HG03280 (cell line): ENCODE measurements at regions not wholly inside any gene's neighbourhood (a gene's known extent, or its start where the extent isn't known, plus 50 kb on each side); places are given as distances from the start of the nearest gene placed in this dataset.
"Not testable (repeated sequence)": the region's sequence is repeated elsewhere in the genome, so short reads cannot be mapped to it uniquely, and the experiment has no call there.

Source experiments
- ATAC-seq: cut with Tn5 transposase; IDR thresholded peaks from one replicate; pipeline ENCODE4 v1.9.1; 2021; ENCODE audit warnings: mild to moderate bottlenecking, moderate library complexity; ENCODE audit not compliant: unreplicated experiment

DNA sequence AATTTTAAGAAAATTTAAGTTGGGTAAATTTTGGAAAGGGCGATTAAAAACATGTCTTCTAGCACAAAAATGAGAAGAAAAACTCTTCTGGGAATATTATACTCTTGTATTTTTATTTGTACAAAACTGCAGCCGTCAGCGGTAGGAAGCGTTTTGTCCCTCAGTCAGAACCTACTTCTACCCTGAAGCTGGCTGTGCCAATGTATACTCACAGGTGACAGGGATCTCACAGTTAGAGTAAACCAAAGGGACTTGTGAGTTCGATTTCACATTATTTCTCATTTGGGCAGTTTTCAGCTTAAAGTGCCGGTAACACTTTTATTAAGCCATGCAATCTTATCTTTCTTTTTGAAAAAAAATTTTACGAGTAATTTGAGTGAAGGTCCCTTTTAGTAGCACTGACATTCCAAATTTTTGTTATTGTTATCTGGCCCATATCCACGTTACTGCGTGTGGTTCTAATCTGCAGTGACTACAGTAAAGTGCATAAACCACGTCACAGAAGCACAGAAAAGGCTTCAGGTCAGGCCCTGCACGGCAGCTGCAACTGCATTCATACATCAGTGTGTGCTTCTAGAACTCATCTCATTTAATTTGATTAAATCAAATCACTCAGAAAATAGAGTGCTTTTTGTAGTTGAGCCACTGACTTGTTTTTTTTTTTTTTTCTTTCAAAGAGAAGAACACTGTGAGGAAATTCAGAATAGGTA is 387.3 kb downstream of the LIG4 start:
- ATAC-seq, result no peak

DNA sequence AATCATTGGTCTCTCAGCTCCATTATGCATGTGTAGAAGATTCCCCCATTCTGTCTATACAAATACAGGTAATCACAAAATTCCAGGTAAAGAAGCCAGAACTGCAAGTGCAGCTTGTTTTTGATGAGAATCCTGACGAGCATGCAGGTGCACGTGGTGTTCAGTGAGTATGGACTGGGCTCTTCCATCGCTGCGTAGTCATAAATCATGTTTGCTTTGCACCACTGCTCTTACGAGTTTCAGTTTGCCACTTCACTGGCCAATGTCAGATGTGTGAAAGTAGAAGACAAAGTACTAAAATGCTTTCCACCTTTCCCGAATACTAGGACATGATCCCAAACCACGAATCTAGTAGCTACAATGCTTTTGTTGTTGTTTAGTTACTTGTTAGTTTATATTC is 390.7 kb downstream of the LIG4 start:
- ATAC-seq, result no peak

DNA sequence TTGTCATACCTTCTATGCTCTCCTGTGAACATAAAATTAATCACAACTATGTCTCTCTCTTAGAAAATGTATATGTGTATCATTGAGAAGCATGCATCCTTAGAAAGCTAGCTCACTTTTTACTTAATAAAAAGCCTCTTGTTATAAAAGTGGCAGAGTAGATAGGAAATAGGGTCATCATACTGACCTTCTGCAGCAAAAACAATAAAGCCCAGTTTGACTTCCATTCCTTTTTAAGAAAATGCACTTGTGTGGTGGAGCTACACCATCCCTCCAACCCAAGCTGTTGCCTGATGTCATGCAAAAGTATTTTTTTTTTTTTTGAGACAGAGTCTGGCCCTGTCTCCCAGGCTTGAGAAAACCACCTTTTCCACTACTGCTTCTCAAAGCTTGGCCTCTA is 393.3 kb downstream of the LIG4 start:
- ATAC-seq, result no peak

DNA sequence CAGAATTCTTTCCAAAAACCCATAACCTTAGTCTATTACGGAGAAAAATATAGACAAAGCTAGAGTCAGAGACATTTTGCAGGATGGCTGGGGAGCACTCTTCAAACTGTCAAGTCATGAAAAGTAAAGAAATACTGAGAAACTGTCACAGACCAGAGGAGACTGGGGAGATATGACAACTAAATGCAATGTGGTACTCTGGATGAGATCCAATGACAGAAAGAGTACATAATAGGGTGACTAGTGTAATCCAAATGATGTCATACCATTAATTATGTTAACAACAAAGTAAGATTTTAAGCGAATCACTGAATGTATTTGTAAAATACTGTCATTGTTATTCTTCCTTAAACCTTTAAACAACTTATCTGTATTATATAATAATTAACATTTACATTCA is 393.8 kb downstream of the LIG4 start:
- no peak for ATAC-seq

DNA sequence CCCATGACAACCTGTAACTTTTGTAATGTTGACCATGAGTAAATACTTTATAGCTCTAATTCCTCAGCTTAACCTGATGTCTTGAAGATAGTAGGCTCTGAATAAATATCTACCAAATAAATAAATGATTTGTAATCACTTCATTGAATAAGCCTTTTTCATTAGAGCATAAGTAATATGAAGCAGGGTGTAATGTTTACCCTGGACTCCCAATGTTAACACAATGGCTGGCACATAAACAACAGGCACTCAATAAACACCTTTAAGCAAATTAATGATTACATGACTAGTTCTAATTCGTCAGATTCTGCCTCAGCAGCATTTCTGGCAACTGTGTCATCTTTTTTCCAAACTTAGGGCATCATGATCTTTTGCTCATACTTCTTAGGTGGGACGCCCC is 396.3 kb downstream of the LIG4 start:
- ATAC-seq, result no peak

DNA sequence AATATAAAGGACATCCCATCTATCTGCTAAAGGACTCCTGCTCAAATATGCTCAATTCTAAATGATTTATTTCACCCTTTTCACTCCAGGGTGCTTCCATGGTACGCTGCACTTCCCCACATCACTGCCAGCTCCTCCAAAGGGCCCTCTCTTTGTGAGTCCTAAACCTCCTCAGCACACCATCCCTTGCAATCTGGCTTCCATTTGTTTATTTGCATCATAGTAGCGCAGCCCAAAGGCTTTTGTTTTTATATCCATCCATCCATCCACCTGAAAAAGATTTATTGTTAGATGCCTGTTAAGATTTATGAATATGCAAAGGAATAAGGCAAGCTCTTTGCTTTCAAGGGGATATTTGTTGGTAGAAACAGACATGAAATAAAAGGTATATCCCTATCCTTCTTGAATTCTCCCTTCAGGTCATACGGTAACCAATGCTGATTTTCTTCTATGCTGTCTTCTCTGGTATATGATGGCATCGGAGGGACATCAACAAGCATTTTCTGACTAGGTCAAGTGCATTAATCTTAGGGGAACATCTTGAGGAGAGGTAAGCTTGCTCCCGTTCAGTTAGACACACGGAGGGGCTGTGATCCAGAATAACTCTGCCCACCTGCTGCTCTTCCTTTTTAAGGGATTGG is 397.6 kb downstream of the LIG4 start:
- ATAC-seq, result no peak

DNA sequence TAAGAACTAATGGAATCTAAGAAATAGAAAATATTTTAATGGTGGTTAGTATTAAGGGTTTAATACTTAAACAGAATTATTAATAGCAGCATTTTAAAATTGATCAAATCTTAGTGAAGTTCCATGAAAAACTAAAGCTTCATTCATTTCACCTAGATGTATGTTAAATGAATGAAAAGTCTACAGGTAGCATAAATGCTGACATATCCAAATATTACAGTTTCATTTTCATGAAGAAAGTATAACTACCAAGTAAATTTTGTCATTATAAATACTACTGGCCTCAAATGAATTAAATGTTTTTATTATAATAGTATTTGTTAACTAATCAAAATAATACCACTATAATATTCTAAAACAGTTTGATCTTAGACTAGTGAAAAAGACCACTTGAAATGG is 403.3 kb downstream of the LIG4 start:
- no peak for ATAC-seq

DNA sequence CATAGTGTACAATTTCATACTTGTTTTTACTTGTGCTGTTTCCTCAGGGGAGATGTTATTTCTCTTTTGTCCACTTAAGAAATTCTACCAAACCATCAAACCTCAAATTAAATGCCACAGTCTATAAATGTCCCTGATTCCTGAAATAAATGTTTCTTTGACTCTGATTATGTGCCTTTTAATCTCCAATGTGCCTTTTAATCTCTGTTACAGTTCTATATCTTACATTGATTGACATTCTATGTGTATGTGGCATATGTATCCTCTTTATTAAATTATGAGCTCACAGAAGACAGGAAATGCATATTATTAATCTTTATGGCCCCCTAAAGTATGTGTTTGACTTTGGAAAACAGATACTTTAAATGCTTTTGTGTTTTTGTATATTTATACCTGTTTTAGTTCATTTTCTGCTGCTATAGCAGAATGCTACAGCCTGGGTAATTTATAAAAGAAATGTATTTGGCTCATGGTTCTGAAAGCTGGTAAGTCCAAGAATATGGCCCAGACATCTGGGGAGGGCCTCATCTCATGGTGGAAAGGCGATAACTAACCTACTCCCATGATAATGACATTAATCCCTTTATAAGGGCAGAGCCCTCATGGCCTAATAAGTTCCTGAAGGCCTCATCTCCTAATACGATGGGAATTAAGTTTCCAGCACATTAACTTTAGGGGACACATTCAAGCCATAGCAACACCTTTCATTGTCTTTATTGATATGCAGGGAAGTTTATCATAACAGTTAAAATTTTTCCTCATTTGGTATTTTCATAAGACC is 403.9 kb downstream of the LIG4 start:
- no peak for ATAC-seq

DNA sequence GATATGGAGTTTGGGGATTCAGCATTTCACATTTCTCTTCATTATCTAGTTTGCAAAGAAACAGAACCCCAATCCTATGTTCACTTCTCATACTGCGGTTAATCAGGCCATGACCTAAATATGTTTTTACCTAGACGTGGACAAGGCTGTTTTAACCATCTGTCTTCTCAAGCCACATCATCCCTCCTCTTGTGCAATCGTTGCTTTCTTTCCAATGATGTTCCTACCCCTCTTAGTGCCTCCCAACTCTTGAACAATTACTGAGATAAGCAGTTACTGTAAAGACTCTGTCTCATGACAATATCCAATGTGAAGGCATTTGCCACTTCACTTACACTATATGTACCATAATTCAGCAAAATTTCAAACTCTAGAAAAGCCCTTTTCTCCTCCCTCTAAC is 406.2 kb downstream of the LIG4 start:
- no peak for ATAC-seq

DNA sequence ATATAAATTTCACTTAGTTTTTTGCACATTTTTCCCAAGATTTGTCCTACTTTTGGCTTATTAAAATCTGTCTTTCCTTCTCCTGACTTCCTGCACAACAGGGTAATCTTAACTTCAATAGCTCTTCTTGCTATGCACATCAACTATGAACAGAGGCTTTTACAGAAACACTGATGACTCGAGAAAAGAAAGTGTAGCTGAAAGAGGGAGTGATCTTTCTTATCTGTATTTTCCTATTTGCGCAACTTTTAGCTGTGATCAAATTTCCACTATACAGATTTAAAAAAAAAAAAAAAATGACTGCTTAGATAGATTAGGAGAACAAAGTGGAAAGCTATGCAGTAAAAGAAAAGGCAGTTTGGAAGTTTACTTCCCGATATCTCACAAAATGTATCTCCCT is 406.9 kb downstream of the LIG4 start:
- ATAC-seq, result no peak

DNA sequence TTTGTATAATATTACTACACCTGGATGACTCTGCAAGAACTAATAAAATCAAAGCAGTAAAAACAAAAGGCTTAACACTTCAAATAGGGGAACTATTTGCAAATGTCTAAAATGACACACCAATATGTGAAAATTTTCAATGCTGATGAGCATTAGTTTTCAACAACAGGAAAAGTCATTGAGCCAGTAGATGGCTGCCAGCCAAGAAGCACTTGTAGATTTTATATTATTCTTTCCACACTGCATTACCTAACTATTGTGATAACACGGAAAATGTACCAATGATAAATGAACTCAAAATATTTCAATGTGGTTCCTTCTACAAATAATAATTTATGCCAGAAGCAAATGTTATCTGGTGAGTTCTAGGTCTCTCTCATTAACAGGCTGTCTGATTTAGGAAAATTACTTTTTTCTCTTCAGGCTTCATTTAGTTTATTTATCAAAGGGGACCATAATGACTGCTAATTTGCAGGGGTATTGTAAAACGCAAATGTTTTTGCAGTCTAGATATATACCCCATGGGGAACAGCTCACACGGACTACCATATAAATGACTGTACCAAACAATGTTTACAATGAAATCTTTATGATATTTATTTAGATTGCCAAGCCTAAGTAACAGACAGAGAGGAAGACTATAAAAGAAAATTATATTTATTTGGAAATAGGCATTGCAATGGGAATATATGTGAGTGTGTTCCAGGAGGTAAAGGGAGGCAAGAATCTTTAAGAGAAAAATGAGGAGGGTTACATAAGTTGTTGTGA is 407.8 kb downstream of the LIG4 start:
- no peak for ATAC-seq

DNA sequence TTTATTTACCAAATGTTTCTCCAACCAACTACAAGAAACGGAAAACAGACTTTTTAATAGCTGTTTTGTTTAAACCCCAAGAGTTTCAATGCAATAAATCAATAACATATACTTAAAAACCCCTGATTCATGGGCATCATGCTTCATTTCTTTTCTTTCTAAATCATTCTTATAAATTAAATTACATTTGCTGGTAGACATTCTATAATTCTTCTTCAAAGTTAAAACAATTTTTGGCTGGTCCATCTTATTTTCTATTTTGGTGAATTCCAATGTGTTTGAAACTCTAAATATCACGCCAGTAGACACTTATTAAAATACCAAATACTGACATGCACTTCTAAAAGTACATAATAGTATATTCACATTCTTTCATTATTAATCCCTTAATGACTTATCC is 408.6 kb downstream of the LIG4 start:
- ATAC-seq, result no peak

DNA sequence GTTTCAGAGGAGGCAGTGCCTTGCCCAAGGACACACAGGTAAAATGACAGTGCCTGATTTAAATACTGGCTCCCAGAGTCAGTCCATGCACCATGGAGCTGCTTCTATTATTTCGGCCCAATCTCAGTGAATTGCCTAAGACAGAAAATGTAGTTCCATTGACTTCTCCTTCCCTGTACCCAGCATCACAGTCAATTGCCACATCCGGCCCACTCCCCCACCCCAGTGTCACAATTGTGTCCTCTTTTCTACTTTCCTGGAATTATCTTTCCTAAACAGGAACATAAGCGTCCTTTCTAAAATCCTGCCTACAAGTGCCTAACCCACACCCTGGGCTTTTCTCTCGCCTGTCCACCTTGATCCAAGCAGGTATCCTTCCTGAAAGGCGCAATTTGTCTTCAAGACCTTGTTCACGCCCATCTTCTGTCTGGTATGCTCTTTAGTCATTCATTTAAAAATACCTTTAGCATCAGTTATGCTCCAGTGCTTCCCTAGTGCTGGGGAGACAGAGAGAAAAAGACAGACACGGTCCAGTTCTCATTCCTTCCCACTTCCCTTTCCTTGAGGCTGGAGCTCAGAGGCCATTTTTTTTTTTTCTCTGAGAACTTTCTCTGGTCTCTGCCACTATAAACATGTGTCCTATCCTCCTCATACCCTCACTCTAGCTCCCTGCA is 411.4 kb downstream of the LIG4 start:
- ATAC-seq, result no peak

DNA sequence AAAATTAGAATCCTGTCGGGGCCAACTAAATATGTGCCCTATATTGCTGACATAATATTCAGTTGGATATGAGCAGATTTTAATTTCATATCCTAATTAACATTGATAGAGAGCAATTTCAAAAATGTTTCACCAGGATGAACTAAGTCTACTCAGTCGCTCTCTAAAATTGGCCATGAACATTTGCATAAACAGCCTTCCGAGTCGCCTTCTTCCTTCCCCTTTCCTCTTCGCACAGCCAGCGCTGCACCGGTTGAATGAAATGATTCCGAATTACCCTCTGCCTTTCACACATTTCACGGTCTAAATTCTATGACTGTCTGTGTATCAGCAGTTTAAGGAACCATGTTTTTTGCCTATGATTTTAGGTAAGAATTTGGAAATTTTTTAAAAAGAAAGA is 413.7 kb downstream of the LIG4 start:
- no peak for ATAC-seq

DNA sequence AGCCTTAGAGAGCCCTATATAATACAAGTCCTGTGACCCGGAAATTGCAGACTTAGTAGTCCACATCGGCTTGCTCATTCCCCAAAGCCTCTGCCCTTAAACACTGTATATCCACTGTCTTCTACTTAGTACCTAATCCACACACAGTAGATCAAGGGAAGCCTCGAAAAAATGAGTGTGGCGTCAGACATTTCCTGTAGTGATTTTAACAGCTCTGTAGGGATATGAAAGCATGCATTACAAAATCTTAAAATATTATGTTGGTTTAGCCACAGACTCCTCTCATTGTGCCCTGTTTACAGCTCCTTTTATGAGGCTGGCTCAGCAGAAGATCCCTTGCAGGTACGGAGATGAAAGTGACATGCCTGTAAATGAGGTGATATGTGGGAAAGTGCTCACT is 416.3 kb downstream of the LIG4 start:
- ATAC-seq, result no peak

DNA sequence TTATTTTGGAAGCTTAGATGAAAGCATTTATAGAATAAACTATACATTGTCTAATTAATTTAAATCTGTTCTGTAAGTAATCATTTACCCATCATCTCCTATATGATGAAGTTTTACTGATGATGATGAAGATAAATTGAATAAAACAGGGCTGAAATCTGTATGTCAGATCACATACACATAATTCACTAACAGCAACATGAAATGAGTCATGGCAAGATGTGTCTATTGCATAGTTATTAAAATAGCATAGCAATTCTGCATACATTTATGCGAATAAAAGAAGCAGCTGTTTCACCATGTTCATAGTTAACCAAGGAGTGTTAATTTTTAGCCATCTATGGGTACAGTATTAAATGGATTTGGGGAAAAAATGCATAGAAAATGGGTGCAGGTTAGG is 424.9 kb downstream of the LIG4 start:
- ATAC-seq, result no peak

DNA sequence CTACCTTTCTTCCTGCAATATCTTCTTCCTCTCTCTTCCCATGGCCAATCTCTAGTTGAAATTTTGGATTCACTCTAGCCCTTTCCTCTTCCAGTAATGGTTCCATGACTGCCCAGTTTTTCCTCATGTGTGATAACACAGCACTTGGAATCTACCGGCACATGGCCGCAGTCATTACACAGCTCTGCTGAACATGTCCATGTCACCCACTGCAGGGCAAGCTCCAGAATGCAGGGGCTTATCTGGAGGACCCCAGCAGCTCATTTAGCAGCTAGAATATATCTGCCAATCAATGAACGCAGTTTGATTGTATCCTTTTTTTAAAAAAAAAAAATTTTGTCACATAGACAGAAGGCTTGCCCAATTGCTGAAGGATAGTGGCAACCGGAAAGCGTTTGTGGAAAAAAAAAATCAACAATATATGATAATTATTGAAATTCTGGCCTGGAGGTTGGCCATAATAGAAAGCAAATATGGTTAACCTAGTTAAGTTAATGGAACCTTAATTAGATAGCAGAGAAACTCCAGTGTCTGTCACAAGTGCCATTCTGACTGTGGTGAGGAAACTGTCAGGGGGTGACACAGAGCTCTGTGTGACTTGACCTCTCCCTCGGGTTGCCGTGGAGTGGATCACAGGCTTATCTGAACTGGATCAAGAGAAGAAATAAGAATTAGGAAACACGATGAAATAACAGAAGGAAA is 426.7 kb downstream of the LIG4 start:
- no peak for ATAC-seq

DNA sequence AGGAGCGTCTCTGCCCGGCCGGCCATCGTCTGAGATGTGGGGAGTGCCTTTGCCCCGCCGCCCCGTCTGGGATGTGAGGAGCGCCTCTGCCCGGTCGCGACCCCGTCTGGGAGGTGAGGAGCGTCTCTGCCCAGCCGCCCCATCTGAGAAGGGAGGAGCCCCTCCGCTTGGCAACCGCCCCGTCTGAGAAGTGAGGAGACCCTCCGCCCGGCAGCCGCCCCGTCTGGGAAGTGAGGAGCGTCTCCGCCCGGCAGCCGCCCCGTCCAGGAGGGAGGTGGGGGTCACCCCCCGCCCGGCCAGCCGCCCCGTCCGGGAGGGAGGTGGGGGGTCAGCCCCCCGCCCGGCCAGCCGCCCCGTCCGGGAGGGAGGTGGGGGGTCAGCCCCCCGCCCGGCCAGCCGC is 432.7 kb downstream of the LIG4 start:
- not testable (repeated sequence) for ATAC-seq

DNA sequence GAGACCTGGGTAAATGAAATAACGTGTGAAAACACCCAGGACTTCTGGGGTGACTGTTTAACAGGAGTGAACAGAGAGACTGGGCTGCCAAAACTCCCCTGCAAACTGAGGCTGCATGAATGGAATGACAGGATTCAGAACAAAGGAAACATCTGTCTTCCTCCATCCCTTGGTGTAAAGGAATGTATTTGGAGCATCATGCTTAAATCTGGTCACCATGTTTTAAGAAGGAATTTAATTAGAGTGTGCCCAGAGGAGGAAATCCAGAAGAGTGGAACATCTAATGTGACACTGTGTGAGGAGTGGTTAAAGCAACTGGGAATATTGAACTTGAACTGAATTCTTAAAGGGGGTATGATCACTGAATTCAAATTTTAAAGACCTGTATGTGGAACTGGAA is 437.2 kb downstream of the LIG4 start:
- no peak for ATAC-seq

DNA sequence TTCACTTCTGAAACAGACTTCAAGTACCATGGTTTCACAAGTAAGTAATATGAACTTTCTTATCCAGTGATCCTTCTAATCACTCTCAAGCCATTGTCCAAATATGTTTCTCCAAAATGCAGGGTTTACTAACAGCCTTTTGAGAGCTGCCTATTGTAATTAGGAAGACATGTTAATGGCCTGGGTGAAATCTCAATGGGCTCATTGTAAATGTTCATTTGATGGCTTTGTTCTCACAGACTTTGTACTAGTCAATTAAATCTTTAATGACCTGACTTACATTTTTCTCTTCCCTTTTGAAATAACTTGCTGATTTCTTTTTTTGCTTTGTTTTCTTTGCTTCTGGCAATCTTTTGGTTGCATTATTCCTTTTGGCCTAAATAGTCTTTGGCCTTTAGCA is 444.8 kb downstream of the LIG4 start:
- ATAC-seq, result no peak
